HG02610 (cell line): ENCODE measurements at regions not wholly inside any gene's neighbourhood (a gene's known extent, or its start where the extent isn't known, plus 50 kb on each side); places are given as distances from the start of the nearest gene placed in this dataset.

ENCODE experiments used
- ATAC-seq: cut with Tn5 transposase; IDR thresholded peaks from one replicate; pipeline ENCODE4 v1.9.1; 2021; ENCODE audit warnings: mild to moderate bottlenecking, moderate library complexity; ENCODE audit not compliant: unreplicated experiment

DNA sequence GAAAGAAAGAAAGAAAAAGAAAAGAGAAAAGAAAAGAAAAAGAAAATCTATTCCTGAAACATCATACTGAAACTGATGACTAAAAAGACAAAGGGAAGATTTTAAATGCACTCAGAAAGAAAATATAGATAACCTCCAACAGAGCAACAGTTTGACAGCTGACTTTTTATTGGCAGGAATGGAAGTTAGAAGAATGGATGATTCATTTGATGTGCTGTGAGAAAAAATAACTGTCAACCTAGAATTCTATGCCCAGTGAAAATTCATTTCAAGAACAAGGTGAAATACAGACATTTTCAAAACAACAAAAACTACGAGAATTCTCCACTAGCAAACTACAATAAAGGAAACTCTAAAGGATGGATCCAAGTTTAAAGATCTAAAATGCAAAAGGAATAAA, 50.5 kb upstream of the HSPA12A start:
- ATAC-seq, result no peak

DNA sequence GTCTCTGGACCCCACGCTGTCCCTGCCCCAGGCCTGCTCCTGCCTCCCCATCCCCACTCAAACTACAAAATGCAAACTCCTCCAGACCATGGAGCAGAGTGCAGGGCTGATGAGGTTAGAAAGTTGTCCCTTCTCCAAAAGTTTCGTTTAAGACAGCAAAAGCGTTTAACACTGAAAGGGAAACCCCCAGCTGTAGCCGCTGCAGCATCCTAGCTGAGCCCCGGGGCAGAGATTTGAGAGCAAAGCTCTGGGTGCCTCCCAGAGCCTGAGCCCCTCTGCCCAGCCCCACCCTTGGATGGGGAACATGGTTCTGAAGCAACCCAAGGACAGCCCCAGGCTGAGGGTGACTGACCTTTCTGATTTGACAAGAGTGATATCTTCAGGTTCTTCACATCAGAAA, 52.8 kb upstream of the ENO4 start:
- ATAC-seq, result no peak

DNA sequence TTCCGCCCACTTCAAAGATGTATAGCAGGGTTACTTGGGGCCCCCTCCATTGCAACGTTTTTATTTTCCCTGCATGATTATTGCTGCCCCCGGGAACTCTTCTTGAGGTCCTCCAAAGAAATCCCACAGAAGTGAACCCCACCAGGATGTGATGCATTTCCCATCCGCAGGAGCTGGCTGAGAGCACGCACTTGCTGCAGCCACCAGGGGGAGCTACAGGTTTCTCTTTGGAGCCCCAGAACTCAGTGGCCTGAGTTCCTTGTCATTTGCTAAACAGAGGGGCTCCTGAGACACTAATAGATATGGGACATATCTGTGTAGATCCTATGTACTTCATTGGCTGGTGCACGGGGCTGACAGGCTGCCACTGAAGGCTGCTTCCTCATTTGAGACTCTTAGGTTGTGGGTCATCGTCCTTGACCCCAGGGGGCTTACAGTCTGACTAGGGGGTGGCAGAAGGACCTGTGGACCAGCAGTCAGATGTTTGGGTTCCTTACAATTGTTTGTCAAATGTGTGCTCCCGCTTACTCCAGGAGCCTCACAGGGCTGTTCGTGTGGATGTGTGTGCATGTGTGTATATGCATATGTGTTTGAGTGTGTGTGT, 52.3 kb upstream of the ENO4 start:
- peak; percentile 83 for ATAC-seq

DNA sequence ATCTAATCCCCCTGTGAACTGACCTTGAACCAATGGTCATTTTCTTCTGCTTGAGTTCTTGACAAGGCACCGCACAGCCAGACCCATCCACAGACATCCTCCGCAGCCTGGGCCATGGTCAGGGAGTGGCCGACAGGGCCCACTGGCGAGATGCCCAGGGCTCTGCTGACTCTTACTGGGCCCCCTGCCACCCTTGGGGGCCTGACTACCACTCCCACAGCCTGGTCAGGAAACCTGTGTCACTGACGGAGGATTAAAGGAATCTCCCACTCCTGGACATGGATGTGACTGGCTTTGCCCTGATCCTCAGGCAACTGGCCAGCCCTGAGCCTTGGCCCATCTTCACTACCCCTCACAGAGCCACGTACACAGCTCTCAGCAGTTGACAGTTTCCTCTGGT, 50.4 kb upstream of the ENO4 start:
- ATAC-seq, result no peak
